Lung (tissue), 11 donors: ENCODE measurements at regions not wholly inside any gene's neighbourhood (a gene's known extent, or its start where the extent isn't known, plus 50 kb on each side); places are given as distances from the start of the nearest gene placed in this dataset.

Source experiments
- ATAC-seq: fragments of 200-7000 bp; cut with Tn5 transposase; one replicate; pipeline ENCODE4 v1.9.1; 2020; ENCODE audit warnings: moderate number of reproducible peaks; ENCODE audit not compliant: insufficient read depth, low FRiP score
- DNase-seq, 3 donors: peaks; one replicate each; pipeline ENCODE4 v3.0.0-alpha.2; 2013 to 2017
- H3K27ac ChIP-seq, 2 donors: one replicate each; pipeline ENCODE4 v1.5.1; 2013; ENCODE audit warnings: mild to moderate bottlenecking in 2 of 2, moderate library complexity in 2 of 2, control low read depth in 1 of 2, inconsistent platforms in 1 of 2, low read depth in 1 of 2, low read length in 1 of 2
- H3K27me3 ChIP-seq, 3 donors: one replicate each; pipeline ENCODE4 v1.5.1; 2013; ENCODE audit warnings: low read length in 2 of 3; ENCODE audit not compliant: control insufficient read depth in 3 of 3, insufficient read depth in 3 of 3
- H3K36me3 ChIP-seq, 4 donors: one replicate each; pipeline ENCODE4 v1.5.1; 2013; ENCODE audit warnings: low read length in 4 of 4, mild to moderate bottlenecking in 1 of 4, moderate library complexity in 1 of 4; ENCODE audit not compliant: control insufficient read depth in 4 of 4, insufficient read depth in 4 of 4
- H3K4me1 ChIP-seq, 5 donors: one replicate each; pipeline ENCODE4 v1.5.1; 2013; ENCODE audit warnings: low read length in 5 of 5, mild to moderate bottlenecking in 2 of 5, moderate library complexity in 1 of 5; ENCODE audit not compliant: control insufficient read depth in 5 of 5, insufficient read depth in 5 of 5
- H3K4me3 ChIP-seq: one replicate; pipeline ENCODE4 v1.5.1; 2013; ENCODE audit warnings: mild to moderate bottlenecking, control low read depth, moderate library complexity
- H3K9ac ChIP-seq, 2 donors: one replicate each; pipeline ENCODE4 v1.5.1; 2013; ENCODE audit warnings: low read length in 2 of 2, control low read depth in 1 of 2; ENCODE audit not compliant: insufficient read depth in 1 of 2
- H3K9me3 ChIP-seq, 4 donors: one replicate each; pipeline ENCODE4 v1.5.1; 2013; ENCODE audit warnings: low read length in 3 of 4, mild to moderate bottlenecking in 1 of 4, moderate library complexity in 1 of 4; ENCODE audit not compliant: control insufficient read depth in 4 of 4, insufficient read depth in 3 of 4
- WGBS, 2 donors: extraction: QIAGEN DNeasy Blood & Tissue Kit; methylation state at CpG; one replicate each; pipeline ENCODE4 v1.1.7; 2013; 5-methylcytosine and 5-hydroxymethylcytosine counted together
- TF ChIP-seq, protein P1 (sequence below): IDR thresholded peaks from 2 replicates; pipeline ENCODE4 v1.5.1; 2012; ENCODE audit warnings: mild to moderate bottlenecking; ENCODE audit errors: control extremely low read depth, extremely low read depth
- donor health status: control.
- donor health status: control.
- donor health status: Bipolar disorder and iron deficiency.
- donor health status: healthy.
- donor health status: DM: yes; HTN: yes; CAD: no.

DNA sequence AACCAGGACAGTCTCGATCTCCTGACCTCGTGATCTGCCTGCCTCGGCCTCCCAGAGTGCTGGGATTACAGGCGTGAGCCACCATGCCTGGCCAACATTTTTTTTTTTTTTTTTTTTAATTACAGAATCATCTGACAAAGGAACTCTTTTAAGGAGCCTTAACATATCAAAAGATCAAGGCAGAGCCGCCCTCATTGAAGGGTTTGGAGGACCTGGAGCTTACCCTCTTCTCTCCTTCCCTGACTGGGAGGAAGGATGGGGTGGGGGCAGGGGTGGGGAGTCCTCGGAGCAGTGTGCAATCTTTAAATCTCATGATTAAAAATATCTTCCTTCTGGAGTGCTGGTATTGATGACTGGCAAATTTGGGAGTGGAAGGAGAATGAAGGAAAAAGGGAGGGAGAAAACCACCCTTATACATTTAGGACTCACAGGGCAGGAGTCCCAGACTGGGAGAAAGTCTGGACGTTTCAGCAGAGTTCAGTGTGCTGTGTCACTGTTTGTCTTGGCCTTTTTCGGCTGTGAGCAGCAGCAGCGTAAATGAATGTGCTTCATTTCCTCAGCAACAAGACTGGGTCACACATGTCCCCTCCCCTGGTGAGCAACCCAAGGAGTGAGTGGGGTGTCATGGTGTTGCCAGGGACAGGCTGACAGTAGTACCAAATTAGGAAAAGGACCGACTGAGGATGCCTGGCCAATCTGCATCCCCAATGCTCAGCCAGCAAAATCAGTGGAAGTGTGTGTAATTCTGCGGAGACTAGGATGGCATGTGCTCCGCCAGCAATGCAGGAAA is 115.3 kb upstream of the BNC2 start:
- no peak overlapping the region for H3K27ac ChIP-seq
- H3K36me3 ChIP-seq, result no peaks in the 10 kb centered on the region
- no peak overlapping the region for H3K9ac ChIP-seq
- no peaks in the 10 kb centered on the region for H3K27me3 ChIP-seq
- H3K4me3 ChIP-seq, result no peak overlapping the region
- 66 to 72% methylated on average over 12 of the region's 12 CpGs for WGBS, 2 donors
- TF ChIP-seq, protein P1, sequence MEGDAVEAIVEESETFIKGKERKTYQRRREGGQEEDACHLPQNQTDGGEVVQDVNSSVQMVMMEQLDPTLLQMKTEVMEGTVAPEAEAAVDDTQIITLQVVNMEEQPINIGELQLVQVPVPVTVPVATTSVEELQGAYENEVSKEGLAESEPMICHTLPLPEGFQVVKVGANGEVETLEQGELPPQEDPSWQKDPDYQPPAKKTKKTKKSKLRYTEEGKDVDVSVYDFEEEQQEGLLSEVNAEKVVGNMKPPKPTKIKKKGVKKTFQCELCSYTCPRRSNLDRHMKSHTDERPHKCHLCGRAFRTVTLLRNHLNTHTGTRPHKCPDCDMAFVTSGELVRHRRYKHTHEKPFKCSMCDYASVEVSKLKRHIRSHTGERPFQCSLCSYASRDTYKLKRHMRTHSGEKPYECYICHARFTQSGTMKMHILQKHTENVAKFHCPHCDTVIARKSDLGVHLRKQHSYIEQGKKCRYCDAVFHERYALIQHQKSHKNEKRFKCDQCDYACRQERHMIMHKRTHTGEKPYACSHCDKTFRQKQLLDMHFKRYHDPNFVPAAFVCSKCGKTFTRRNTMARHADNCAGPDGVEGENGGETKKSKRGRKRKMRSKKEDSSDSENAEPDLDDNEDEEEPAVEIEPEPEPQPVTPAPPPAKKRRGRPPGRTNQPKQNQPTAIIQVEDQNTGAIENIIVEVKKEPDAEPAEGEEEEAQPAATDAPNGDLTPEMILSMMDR, result no peak
- DNase-seq (peak in 2 of 3 donors; percentile 19 to 39), ATAC-seq (no peak)
- H3K4me1 ChIP-seq, result peaks cover 0 to 12% (median 4%) of the 10 kb centered on the region in 5 donors
- no peaks in the 10 kb centered on the region for H3K9me3 ChIP-seq

DNA sequence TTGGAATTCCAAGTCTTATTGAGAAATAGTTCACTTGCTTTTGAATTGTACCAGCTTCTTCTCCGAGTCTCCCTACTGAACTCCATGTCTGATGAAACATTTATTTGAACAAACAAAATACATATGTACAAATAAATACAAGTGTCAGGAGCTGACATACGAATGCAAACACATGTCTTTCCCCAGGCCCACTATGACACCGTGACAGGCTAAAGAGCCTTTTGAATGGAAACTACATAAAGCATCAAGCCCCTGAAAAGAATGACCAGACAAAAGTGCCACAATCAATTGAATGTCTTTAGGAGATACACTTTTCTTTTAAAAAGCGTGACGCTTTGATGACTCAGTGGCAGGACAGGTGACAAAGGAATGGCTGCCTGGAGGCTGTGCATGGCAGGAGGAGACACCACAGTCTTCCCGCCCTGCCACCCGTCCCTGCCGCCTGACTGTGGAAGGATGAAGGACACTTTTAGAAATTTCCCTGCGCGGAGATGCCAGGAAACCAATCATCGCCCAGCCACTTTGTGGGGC is 112.4 kb upstream of the BNC2 start:
- ATAC-seq (no peak), DNase-seq (peak in 1 of 3 donors; percentile 7)
- H3K4me1 ChIP-seq, result peaks cover 0 to 12% (median 4%) of the 10 kb centered on the region in 5 donors
- H3K27ac ChIP-seq, result no peak overlapping the region
- 90 to 92% methylated on average over 11 of the region's 11 CpGs for WGBS, 2 donors
- TF ChIP-seq, protein P1, result no peak
- no peak overlapping the region for H3K9ac ChIP-seq
- H3K9me3 ChIP-seq, result no peaks in the 10 kb centered on the region
- no peaks in the 10 kb centered on the region for H3K36me3 ChIP-seq
- H3K27me3 ChIP-seq, result no peaks in the 10 kb centered on the region
- H3K4me3 ChIP-seq, result no peak overlapping the region

DNA sequence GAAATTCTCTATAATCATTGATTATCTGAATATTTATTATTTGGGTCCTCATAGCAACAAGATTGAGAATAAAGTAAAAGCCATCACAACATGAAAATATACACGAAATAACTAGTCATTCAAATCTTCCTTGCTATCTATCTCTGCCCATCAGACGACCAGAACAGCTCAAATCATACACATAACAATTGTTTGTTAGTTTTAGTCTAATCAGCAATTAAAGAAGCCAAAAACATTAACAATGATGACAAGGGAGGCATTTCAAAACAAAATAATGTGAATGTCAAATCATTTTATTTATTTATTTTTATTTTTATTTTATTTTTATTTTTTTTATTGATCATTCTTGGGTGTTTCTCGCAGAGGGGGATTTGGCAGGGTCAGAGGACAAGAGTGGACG is 106.0 kb upstream of the BNC2 start:
- 76 to 85% methylated on average over 4 of the region's 4 CpGs for WGBS, 2 donors
- TF ChIP-seq, protein P1, result no peak
- ATAC-seq (no peak), DNase-seq (no peak)
- peaks cover 0 to 3% (median 0%) of the 10 kb centered on the region in 4 donors for H3K9me3 ChIP-seq
- H3K9ac ChIP-seq, result no peak overlapping the region
- no peak overlapping the region for H3K27ac ChIP-seq
- no peaks in the 10 kb centered on the region for H3K4me1 ChIP-seq
- H3K36me3 ChIP-seq, result no peaks in the 10 kb centered on the region
- no peak overlapping the region for H3K4me3 ChIP-seq
- no peaks in the 10 kb centered on the region for H3K27me3 ChIP-seq
